ENCODE measurements at regions not wholly inside any gene's neighbourhood (a gene's known extent, or its start where the extent isn't known, plus 50 kb on each side); places are given as distances from the start of the nearest gene placed in this dataset.

GRCh38 chr3:115476472-115476871 is 146.8 kb upstream of the GAP43 start:
- no peak for DNase-seq (ENCODE audit: extremely low read depth, low read depth)
- TF ChIP-seq, protein P1, sequence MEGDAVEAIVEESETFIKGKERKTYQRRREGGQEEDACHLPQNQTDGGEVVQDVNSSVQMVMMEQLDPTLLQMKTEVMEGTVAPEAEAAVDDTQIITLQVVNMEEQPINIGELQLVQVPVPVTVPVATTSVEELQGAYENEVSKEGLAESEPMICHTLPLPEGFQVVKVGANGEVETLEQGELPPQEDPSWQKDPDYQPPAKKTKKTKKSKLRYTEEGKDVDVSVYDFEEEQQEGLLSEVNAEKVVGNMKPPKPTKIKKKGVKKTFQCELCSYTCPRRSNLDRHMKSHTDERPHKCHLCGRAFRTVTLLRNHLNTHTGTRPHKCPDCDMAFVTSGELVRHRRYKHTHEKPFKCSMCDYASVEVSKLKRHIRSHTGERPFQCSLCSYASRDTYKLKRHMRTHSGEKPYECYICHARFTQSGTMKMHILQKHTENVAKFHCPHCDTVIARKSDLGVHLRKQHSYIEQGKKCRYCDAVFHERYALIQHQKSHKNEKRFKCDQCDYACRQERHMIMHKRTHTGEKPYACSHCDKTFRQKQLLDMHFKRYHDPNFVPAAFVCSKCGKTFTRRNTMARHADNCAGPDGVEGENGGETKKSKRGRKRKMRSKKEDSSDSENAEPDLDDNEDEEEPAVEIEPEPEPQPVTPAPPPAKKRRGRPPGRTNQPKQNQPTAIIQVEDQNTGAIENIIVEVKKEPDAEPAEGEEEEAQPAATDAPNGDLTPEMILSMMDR (IDR thresholded peaks at IDR 0.05; ENCODE audit: low read depth, low read length): no peak

- TF ChIP-seq, protein P1 (IDR thresholded peaks at IDR 0.05; ENCODE audit: low read depth, low read length): no peak
- DNase-seq (ENCODE audit: extremely low read depth, low read depth): no peak
Measured at GRCh38 chr3:115478359-115478758, 145.0 kb upstream of the GAP43 start.

GRCh38 chr3:115486880-115487279 is 136.4 kb upstream of the GAP43 start:
- no peak for DNase-seq (ENCODE audit: extremely low read depth, low read depth)
- TF ChIP-seq, protein P1 (IDR thresholded peaks at IDR 0.05; ENCODE audit: low read depth, low read length): no peak

- TF ChIP-seq, protein P1 (IDR thresholded peaks at IDR 0.05; ENCODE audit: low read depth, low read length): no peak
Measured at GRCh38 chr3:115487968-115488367, 135.3 kb upstream of the GAP43 start.

DNA sequence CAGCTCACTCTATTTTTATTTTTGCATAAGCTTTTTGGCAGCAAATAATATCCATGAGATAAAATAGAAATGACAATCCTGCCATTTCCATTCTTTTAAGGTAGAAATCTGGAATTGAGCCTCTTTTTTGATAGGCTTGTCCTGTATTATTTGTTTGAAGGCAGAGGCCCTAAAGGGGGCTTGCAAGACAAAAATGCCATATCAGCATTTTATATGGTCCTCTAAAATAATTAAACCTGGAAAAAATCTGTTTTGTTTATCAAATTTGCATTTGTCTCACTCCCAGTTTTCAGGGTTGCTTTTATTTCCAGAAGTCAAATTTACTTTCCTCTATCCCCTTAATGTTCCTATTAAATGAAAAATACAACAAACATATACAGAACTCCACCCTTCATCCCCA is 134.9 kb upstream of the GAP43 start:
- TF ChIP-seq, protein P1 (IDR thresholded peaks at IDR 0.05; ENCODE audit: low read depth, low read length): no peak
- DNase-seq (ENCODE audit: extremely low read depth, low read depth): no peak

More at GRCh38 chr3:115487968-115488367, 135.3 kb upstream of the GAP43 start:
- DNase-seq (ENCODE audit: extremely low read depth, low read depth): no peak

GRCh38 chr3:115494826-115495225 is 128.5 kb upstream of the GAP43 start:
- TF ChIP-seq, protein P1 (IDR thresholded peaks at IDR 0.05; ENCODE audit: low read depth, low read length): no peak
- DNase-seq (ENCODE audit: extremely low read depth, low read depth): no peak

GRCh38 chr3:115498421-115498820 is 124.9 kb upstream of the GAP43 start:
- DNase-seq (ENCODE audit: extremely low read depth, low read depth): no peak
- TF ChIP-seq, protein P1 (IDR thresholded peaks at IDR 0.05; ENCODE audit: low read depth, low read length): no peak

All from AG09319 (cell line).